ENCODE measurements at regions not wholly inside any gene's neighbourhood (a gene's known extent, or its start where the extent isn't known, plus 50 kb on each side); places are given as distances from the start of the nearest gene placed in this dataset.
"Not testable (repeated sequence)": the region's sequence is repeated elsewhere in the genome, so short reads cannot be mapped to it uniquely, and the experiment has no call there.

- Histone ChIP-seq H3K4me1 (no peaks in the 10 kb centered on the region), H3K9ac (ENCODE audit: low read depth in 2 of 2, low read length in 2 of 2) (no peak overlapping the region), H3K36me3 (no peaks in the 10 kb centered on the region), H3K27me3 (no peaks in the 10 kb centered on the region), H3K9me3 (no peaks in the 10 kb centered on the region), H3K27ac (no peak overlapping the region), H3K4me3 (no peak overlapping the region)
- no peak for DNase-seq
- intact Hi-C loops (cut with DNase I): no loop called here
- TF ChIP-seq CTCF (IDR thresholded peaks at IDR 0.05): no peak
Measured at GRCh38 chr9:82130331-82131042, 141.9 kb downstream of the SPATA31D1 start.

- intact Hi-C loops (cut with DNase I): no loop called here
- Histone ChIP-seq H3K27me3 (no peaks in the 10 kb centered on the region), H3K36me3 (no peaks in the 10 kb centered on the region), H3K27ac (no peak overlapping the region), H3K4me1 (no peaks in the 10 kb centered on the region), H3K9ac (ENCODE audit: low read depth in 2 of 2, low read length in 2 of 2) (no peak overlapping the region), H3K9me3 (no peaks in the 10 kb centered on the region), H3K4me3 (no peak overlapping the region)
- no peak for DNase-seq
- no peak for TF ChIP-seq CTCF (IDR thresholded peaks at IDR 0.05)
Measured at GRCh38 chr9:82131072-82131471, 142.5 kb downstream of the SPATA31D1 start.

DNA sequence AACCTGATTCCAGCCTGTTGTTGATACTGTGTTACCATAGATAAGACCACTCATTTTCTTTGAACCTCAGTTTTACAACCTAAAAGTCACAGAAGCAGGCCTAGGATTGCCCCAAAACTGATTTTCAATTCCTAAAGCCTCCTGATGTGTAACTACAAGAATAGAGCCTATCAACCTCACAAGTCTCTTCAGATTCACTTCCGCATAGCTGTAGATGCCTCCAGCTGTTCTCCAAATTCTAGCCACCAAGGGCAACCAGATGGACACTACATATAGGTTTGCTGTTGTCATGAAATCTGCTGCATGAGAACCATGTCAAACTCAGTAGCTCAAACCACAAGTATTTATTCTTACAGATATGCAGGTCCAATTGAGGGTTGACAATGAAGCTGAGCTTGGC, 143.5 kb downstream of the SPATA31D1 start:
- H3K27ac ChIP-seq: no peak overlapping the region
- no peak for DNase-seq
- intact Hi-C loops (cut with DNase I): no loop called here

GRCh38 chr9:82134010-82134409, 145.4 kb downstream of the SPATA31D1 start:
- Histone ChIP-seq H3K27me3 (no peaks in the 10 kb centered on the region), H3K4me3 (no peak overlapping the region), H3K9ac (ENCODE audit: low read depth in 2 of 2, low read length in 2 of 2) (no peak overlapping the region), H3K4me1 (no peaks in the 10 kb centered on the region), H3K9me3 (no peaks in the 10 kb centered on the region), H3K36me3 (no peaks in the 10 kb centered on the region), H3K27ac (no peak overlapping the region)
- no peak for TF ChIP-seq CTCF (IDR thresholded peaks at IDR 0.05)
- no peak for DNase-seq
- intact Hi-C loops (cut with DNase I): no loop called here

More for the DNA sequence above, 143.5 kb downstream of the SPATA31D1 start:
- Histone ChIP-seq H3K9me3 (no peaks in the 10 kb centered on the region), H3K27me3 (no peaks in the 10 kb centered on the region), H3K9ac (ENCODE audit: low read depth in 2 of 2, low read length in 2 of 2) (no peak overlapping the region), H3K4me1 (no peaks in the 10 kb centered on the region), H3K4me3 (no peak overlapping the region), H3K36me3 (no peaks in the 10 kb centered on the region)
- TF ChIP-seq CTCF (IDR thresholded peaks at IDR 0.05): no peak

GRCh38 chr9:82135106-82135505, 146.5 kb downstream of the SPATA31D1 start:
- no peak for DNase-seq
- no peak overlapping the region for H3K9ac ChIP-seq (ENCODE audit: low read depth in 2 of 2, low read length in 2 of 2)
- intact Hi-C loops (cut with DNase I): no loop called here
- H3K4me3 ChIP-seq: no peak overlapping the region
- TF ChIP-seq CTCF (IDR thresholded peaks at IDR 0.05): no peak
- H3K4me1 ChIP-seq: no peaks in the 10 kb centered on the region
- no peaks in the 10 kb centered on the region for H3K9me3 ChIP-seq
- H3K27ac ChIP-seq: no peak overlapping the region
- no peaks in the 10 kb centered on the region for H3K36me3 ChIP-seq
- no peaks in the 10 kb centered on the region for H3K27me3 ChIP-seq

GRCh38 chr9:82138081-82138480, 149.5 kb downstream of the SPATA31D1 start:
- DNase-seq; H3K27ac ChIP-seq; H3K4me1 ChIP-seq; intact Hi-C loops (cut with DNase I); H3K9ac ChIP-seq (ENCODE audit: low read depth in 2 of 2, low read length in 2 of 2); H3K27me3 ChIP-seq; H3K36me3 ChIP-seq; H3K9me3 ChIP-seq; H3K4me3 ChIP-seq: not testable (repeated sequence)

Data from colonic mucosa (tissue), 4 donors.